NOMO-1 (cell line): ENCODE measurements at regions not wholly inside any gene's neighbourhood (a gene's known extent, or its start where the extent isn't known, plus 50 kb on each side); places are given as distances from the start of the nearest gene placed in this dataset.

Experiments used
- DNase-seq, 2 experiments: peaks; one replicate each; lab custom pipeline; 2025; ENCODE audit not compliant: unreplicated experiment in 2 of 2; lab: John Stamatoyannopoulos, UW

DNA sequence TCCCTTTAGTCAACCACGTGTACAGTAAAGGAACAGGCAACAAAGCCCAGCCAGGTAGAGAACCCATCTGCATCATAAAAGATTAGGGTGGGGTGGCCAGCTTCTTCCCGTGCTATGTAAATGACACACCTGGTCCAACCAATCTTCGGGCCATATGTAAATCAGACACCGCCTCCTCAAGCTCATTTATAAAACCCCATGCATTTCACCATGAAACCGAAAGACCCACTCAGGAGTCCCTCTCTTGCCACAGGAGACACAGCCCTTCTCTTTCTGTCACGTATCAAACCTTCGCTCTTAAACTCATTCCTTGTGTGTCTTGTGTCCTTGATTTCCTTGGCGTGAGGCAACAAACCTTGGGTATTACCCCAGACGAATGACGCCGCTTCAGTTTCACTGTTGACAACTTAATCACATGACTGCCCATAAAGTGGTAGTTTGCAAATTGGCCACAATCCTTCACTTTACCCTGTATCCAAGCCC lies 59.8 kb upstream of the TBPL2 start:
- peak; percentile 6 to 68 for DNase-seq

- no peak for DNase-seq
These were observed 60.3 kb upstream of the TBPL2 start for GRCh38 chr14:55500708-55501107.

DNA sequence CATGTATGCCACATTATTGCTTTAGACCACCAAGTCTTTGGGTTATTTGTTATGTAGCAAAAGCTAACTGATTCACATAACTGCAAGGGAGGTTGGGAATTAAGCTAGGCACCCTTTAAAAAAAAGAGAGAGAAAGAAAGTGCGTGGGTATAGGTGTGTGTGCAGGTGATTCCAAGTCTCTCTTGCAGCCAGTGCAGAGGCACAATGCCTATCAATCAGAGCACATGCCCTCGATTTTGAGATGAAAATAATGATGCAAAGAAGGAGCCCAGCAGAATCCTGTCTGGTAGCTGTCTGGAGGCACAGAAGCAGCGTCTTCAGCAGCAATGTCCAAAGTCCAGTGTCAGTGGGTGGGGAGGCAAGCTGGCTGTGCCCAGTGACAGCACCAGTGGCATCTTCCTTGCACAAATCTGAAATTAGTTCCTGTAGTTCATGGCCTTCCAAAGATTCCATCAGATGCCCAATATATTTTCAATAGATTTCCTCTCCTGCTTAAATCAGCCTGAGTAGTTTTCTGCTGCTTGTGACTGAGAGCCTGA lies 62.4 kb upstream of the TBPL2 start:
- DNase-seq, result no peak

DNA sequence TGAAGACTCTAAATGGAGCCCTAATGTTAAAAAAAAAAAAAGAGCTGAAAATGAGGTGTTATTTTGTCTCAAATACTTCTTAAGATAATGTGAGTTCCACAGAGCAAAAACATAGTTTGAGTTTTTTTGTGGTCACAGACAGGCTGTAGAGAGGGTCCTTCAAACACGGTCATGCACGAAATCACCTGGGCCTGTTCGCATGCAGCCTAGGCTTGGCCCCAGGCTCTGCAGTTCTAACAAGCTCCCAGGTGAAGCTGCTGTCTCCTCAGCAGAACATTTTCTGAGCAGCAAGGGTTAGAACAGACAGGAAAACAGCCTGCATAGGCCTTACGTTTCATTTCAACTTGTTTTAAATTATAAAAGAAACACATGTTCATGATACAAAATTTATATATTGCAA lies 65.4 kb upstream of the TBPL2 start:
- no peak for DNase-seq

DNA sequence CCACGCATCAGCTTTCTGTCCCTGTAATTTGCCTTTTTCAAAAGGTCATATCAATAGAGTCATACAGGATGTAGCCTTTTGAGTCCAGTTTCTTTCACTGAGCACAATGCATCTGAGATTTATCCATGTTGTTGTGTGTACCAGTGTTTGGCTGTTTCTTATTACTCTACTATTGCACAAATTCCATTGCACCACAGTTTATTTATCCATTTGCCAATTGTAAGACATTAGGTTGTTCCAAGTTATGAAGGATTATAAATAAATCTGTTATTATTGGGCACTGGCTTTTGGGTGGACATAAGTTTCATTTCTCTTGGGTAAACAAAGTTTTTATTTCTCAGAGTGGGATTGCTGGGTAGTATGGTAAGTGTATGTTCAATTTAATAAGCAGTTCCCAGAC lies 68.3 kb upstream of the TBPL2 start:
- no peak for DNase-seq

DNA sequence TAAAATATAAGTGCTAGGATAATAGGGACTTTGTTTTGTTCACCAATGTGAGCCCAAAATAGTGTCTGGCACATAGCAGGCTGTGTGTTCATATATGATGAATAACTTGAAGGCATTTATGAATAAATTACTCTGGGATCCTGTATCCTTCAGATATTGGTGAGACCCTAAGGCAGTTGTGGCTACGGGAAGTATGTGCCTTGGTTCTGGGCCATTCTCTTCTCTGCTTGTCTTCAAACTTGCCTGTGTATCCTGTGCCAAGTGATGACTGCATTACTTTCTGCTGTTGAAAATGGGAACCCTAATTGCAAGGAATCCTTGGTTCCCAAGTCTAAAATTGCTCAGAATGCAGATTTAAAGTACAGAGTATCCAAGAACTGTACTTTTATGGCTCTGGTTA lies 67.6 kb upstream of the KTN1 start:
- no peak for DNase-seq

GRCh38 chr14:55513491-55513890 lies 66.5 kb upstream of the KTN1 start:
- no peak for DNase-seq

GRCh38 chr14:55514819-55515490 lies 65.1 kb upstream of the KTN1 start:
- no peak for DNase-seq

DNA sequence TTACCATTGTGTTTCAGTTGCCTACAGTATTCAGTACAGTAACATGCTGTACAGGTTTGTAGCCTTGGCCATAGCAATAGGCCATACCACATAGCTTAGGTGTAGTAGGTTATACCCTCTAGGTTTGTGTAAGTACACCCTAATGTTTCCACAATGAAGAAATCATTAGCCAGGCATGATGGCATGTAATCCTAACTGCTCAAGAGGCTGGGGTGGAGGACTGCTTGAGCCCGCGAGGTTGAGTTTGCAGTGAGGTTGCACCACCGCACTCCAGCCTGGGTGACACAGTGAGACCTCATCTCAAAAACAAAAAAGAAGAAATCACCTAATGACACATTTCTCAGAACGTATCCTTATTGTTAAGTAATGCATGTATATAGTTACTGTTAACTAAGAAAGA lies 63.2 kb upstream of the KTN1 start:
- no peak for DNase-seq

GRCh38 chr14:55518391-55518790 lies 61.6 kb upstream of the KTN1 start:
- no peak for DNase-seq

- DNase-seq, result no peak
These were observed 60.4 kb upstream of the KTN1 start for GRCh38 chr14:55519473-55520080.

DNA sequence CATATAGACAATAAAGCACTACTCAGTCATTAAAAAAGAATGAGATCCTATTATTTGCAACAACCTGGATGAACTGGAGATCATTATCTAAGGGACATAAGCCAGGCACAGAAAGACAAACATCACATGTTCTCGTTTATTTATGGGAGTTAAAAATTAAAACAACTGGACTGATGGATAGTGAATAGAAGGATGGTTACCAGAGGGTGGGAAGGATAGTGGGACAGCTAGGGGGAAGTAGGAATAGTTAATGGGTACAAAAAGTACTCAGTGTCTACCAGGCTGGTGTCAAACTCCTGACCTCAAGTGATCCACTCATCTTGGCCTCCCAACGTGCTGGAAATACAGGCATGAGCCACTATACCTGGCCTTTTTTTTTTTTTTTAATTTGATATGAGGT lies 56.7 kb upstream of the KTN1 start:
- DNase-seq, result no peak
